Effector CD4-positive, alpha-beta T cell (primary cell): ENCODE measurements at regions not wholly inside any gene's neighbourhood (a gene's known extent, or its start where the extent isn't known, plus 50 kb on each side); places are given as distances from the start of the nearest gene placed in this dataset.
"Not testable (repeated sequence)": the region's sequence is repeated elsewhere in the genome, so short reads cannot be mapped to it uniquely, and the experiment has no call there.

Source experiments
- DNase-seq: peaks from one replicate; pipeline ENCODE4 v3.0.0-alpha.2; 2020

DNA sequence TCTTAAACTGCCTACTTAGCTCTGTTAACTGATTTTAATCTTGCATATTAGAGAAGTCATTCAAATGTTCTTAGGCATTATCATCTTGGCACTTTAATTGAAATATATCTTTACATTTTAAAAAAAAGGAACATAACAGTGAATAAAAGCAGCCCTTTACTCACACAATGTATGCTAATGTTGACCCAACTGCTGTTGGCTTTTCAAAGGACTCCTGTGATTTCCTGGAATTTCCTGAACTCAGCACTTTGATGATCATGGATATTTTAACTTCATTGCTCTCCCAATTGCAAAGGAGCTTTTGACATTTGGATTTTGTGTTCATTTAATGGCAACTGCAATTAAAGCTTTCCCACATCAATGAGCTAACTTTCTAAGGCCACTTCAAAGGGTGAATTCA is 1230.3 kb downstream of the DIAPH3 start:
- no peak for DNase-seq

DNA sequence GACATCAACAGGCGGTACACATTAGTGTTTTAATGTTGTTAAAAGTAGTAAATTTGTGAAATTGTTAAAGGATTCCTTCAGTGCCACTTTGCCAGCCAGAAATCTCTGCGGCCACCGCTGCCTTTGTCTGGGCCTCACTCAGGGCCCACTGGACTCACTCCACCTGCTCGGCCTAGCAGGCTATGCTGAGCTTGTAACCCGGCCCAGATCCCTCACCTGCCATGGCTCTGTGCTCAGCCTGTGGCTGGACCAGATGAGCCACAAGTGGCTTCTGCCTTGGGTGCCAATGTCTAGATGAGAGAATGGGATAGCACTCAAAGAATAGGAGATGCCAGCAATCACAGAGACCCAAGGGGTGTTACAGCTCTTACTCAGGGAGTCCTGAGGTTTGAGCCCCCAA is 1228.0 kb downstream of the DIAPH3 start:
- DNase-seq: no peak

DNA sequence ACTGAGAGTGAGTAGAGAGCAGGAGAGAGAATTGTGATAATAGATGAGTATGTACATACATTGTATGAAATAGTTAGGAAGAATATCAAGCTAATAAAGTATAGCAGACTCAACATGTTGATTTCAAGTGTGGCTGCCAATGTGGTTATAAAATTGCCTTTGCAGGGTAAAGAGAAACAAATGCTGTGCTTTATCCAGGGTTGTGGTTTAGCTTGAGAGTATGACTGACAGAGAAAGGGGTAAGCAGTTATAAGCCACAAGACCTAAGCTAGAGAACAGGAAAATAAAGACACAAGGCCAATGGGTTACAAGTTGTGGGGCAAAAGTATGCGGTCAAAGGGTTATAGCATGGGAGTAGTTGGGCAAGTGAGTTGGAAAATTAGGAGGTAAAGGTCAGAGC is 1217.5 kb downstream of the DIAPH3 start:
- DNase-seq: no peak

DNA sequence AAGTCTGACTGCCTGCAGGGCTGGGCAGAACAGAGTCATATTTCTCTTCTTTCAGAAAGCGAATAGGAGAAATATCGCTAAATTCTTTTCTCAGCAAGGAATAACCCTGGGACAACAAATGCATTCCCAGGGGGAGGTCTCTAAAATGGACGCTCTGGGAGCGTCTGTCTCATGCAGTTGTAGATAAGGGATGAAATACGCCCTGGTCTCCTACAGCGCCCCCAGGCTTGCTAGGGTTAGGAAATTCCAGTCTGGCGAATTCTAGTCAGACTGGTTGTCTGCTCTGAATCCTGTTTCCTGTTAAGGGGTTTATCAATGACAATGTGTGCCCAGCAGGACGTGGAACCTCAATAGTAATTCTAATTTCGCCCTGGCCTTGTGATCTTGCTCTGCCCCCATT is 1214.1 kb downstream of the DIAPH3 start:
- no peak for DNase-seq

DNA sequence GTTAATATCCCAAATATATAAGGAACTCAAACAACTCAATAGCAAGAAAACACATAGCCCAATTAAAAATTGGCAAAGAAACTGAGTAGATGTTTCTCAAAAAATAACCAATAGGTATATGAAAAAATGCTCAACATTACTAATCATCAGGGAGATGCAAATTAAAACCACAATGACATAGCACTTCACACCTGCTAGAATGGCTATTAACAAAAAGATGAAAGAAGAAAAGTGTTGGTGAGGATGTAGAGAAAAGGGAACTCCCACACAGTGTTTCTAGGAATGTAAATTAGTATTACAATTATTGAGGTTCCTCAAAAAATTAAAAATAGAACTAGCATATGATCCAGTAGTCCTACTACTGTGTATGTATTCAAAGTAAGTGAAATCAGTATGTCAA is 1212.8 kb downstream of the DIAPH3 start:
- no peak for DNase-seq

DNA sequence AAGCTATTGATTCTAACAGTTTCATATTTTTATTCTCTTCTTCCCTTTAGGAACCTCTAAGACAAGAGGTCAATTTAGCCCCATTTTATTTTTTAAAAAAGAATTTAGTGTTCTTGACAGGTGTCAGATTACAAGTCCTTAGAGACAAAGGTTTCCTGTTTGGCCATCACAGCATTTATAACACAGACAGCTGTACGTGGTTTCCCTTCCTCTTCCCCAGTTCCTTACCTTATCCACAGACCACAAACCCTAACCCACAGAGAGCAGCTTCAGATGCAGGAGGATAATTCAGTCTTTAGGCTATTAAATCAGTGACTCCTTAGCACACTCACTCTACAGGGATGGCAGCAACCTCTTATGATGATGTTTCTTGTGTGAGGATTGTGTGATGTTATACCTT is 1210.1 kb downstream of the DIAPH3 start:
- DNase-seq: no peak

DNA sequence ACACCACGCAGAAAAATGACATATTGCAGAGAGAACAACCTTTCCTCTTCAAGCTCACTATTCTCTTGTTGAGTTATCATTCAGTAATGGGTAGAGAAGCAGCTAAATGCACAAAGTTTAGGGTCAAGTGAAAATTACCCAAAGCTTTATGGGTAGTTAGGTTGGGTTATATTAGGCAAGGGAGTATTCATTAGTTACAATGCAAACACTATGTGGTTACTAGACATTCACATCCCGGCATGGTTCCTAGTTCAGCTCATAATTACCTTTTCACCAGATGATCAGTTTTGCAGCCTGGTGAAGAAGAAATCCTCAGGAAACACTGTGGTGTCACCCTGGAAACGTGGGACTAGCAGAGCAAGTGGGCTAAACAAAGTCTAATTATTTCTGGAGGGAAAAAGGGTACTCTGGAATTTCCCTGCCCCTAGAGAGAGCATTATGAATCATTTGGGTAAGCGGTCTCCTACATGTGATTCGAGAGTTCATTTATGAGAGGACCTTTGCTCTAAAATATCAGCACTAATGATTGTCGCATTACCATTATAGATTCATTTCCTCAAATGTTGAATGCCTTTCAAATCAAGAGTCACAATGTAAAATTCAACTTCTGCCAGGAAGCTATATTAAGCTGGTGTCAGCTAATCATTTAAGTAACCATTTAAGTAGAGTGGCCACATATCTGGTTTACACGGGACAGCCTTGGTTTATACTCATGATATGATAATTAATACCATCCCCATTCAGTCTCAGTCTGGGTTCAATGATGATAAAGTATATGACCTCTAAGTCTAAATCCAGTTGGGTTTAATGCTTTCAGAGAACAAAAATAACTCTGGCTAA is 1208.0 kb downstream of the DIAPH3 start:
- DNase-seq: no peak

DNA sequence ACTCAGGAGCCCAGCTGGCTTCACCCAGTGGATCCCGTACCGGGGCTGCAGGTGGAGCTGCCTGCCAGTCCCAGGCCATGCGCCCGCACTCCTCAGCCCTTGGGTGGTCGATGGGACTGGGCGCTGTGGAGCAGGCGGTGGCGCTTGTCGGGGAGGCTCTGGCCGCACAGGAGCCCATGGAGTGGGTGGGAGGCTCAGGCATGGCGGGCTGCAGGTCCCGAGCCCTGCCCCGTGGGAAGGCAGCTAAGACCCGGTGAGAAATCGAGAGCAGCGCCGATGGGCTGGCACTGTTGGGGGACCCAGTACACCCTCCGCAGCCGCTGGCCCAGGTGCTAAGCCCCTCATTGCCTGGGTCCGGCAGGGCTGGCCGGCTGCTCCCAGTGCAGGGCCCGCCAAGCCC is 1205.6 kb downstream of the DIAPH3 start:
- not testable (repeated sequence) for DNase-seq

DNA sequence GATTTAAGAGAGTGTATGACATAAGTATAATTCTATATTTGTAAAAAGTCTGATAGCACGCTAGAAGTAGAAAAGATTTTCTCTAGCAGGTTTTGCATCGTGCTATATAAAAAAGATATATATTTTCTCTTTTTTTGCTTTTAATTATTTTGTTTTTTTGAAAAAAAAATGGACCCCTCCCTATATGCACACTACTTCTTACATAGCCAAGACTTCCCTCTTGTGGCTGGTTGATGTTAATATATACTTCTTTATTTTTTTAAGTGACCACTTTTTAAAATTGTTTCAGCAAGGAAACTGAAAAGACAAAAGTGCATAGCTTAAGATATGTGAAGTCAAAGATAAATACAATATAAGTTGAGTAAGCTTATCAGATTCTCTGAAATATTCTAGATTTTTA is 1202.8 kb downstream of the DIAPH3 start:
- no peak for DNase-seq

DNA sequence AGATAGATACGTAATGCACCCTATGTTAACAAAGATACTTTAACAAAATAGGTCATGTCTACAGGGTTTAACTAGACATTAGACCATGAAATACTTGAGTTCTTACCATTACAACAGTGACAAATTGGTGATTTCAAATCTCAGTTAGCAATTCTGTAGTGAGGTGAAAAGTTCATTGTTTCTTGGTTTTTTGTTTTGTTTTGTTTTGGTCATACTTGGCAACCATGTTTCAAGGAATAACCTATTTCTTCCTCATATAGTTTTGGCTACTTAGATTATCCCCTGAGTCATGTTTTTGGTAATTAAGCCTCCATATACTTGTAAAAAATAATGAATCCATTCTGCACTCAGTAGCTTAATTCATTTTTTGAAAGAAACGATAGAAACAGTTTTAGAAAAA is 1200.4 kb downstream of the DIAPH3 start:
- no peak for DNase-seq

DNA sequence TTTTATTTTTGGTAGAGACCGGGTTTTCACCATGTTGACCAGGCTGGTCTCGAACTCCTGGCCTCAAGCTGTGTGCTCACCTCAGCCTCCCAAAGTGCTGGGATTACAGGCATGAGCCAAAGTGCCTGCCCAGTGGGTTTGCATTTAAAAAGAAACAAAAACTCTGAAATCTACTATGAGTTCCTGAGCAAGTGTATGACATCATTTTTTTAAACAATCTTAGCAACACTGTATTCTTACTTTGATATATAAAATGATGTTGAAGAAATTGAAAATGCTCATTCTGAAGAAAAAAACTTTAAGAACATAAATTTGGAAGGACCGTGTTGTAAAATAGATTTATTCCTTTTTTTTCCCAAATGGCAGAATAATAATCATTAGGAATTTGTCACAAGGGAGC is 1199.7 kb downstream of the DIAPH3 start:
- DNase-seq: no peak

DNA sequence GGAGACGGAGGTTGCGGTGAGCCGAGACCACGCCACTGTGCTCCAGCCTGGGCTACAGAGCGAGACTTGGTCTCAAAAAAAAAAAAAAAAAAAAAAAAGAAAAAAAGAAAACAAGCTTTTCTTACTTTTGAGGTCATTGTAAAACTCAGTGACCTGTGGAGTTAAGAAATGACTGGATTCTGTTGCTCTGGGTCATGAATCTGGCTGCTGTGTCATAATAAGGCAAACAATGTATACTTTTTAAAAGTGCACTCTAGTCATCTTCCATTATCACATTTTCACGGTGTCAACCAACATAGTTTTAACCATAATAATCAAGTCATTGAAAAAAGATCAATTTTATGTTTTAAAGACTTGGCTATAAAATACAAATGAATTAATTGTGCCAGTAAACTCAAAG is 1186.6 kb downstream of the DIAPH3 start:
- DNase-seq: no peak

DNA sequence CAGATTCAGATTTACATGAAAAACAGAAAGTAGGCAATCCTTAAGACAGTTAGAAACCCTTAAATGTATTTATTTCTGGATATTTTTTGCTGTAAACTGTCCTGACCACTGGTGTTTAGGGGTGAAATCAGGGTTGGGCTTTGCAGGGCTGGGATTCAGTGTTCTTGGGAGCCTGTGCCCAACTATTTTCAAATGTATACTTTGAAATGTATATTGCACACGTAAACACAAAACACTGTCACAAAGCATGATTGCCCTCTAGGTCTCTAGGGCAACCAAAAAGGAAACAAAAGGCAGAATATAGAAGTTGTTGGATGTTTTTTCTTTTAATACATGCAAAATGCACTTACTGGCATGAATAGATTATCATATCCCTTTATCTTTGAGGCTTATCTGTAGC is 1185.4 kb downstream of the DIAPH3 start:
- no peak for DNase-seq

DNA sequence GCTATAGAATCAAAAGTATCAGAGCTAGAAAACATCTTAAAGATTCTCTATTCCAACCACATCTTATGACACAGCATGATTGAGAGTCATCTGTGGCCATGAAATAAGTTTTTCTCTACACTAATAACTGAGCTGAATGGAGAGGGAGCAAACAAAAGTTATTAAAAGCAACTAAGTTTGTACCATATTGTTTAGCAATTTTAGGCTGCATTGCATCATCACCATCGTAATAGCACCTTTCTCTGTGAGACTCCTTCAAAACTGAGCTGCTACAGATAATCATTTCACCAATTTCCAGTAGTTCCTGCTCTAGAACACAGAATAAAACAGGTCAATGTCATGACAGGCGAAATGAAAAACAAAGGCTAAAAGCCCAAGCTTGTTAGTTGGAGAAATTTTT is 1183.9 kb downstream of the DIAPH3 start:
- DNase-seq: no peak

DNA sequence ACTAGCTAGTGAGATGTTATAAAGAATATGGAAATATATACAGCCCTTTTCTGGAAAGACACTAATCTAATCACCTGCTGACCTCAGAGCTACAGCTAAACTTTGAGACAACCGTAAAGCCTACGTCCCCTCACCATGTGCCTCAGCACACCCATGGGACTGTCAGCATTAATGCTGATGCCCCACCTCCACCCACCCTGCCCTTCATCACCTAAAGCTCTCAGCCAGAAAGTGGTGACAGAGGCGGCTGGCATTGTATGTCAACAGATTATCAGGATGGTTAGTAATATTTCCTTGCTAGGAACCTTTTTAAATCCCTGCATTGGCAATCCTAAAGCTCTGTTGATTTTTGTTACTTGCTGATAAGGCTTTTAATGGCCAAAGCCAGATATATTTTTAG is 1177.9 kb downstream of the DIAPH3 start:
- no peak for DNase-seq

DNA sequence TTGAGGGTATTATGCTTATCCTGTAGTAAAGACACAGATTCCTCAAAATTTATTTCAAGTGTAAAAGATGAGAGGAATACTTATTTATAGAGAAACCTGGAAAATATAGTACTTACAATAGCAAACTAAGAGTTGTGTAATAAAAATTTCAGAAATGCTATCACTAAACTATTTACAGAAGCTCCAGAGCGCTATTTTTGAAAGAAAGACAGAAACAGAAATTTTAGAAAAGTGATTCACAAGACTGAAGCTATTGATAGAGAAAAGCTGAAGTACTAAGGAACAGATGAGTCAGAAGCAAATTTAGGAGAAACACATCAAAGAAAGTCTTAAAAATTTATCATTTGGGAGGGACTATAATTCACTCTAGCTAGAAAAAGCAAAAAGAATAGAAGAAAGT is 1174.2 kb downstream of the DIAPH3 start:
- DNase-seq: no peak

DNA sequence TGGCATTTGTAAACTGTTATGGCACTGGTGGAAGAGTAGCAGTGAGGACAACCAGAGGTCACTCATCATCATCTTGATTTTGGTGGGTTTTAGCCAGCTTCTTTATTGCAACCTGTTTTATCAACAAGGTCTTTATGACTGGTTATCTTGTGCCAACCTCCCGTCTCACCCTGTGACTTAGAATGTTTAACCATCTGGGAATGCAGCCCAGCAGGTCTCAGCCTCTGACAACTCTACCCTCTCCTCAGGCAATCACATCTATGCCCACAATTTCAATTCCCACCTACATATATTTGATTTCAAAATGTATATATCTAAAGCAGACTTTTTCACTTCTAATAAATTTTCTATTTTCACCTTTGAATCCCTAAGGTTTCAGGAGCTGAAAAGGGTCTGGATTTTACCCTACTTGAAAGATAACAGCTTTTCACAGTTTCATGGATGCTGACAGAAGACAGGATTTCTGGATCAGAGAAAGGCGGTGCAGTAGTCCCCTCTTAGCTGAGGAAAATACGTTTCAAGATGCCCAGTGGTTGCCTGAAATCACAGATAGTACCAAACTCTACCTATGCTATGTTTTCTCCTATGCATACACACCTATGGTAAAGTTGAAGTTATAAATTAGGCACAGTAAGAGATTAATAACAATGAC is 1171.8 kb downstream of the DIAPH3 start:
- no peak for DNase-seq

DNA sequence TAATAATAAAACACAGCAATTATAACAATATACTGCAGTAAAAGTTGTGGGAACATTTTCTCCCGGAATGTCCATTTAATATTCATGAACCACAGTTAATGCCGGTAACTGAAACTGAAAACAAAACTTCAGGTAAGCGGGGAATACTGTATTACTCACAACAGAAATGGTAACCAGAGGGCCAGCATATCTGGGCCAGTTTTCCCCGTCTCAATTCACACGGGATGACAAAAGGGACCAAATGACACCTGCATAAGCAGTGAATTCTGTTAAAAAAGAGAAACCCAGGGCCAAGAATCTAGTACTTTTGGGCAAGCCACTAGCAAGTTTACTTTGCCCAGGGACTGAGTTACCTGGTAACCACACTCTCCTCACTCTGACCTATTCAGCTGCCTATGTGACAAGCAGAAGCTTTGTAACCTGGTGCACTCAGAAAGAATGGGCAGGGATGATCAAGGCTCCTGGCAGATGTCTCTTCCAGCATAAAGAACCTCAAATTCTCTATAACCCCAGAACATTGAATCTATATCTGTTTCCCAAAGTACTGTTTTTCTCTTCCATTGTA is 1171.2 kb downstream of the DIAPH3 start:
- DNase-seq: no peak

DNA sequence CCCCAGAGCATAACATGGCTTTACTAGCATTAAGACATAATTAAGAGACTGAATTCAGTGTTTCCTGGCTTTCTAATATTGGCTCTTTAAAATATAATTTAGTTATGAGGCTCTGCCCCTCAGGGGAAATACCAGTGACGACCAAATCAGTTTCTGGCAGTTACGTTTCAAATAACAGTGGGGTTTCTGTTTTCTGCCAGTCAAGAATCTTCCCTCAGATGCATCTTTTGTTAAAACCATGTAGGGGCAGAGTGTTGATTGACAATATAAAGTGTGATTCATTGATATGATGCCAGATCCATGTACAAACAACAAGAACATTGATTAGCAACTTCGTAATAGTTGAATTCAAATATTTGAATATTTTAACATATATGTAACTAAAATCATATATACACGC is 1169.7 kb downstream of the DIAPH3 start:
- DNase-seq: no peak

DNA sequence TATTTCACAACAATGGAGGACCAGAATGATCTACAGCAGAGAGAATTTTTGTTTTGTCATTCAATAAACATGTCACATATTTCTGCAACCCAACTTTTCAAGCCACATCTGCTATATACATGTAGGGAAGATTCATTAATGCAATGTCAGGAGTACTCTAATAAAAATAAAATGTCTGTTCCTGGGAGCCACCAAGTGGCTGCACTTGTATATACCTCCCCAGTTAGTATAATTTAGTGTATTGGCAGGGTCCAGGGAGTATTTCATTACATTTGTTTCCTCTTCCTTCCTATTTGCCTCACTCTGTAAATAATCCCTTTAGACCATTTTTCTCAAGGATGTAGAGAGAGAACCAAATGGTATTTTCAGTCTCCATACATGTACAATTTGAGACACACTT is 1169.0 kb downstream of the DIAPH3 start:
- no peak for DNase-seq

DNA sequence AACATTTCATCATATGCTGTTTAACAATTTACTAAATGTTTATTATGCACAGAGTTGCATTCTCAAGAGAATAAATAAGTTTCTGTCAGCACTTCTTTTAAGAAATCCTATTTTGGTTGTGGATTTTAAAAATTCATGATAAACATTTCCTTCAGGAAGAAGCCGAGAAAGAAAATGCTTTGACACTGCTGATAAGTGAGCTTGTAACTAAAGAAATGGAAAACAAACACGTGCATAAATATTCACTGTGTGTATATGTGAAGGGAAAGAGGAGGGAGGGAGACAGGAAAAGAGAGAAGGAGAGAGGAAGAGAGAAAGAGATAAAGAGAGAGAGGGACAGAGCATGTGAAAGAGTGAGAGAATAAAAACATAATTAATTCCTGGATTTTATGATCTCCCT is 1165.0 kb downstream of the DIAPH3 start:
- no peak for DNase-seq

DNA sequence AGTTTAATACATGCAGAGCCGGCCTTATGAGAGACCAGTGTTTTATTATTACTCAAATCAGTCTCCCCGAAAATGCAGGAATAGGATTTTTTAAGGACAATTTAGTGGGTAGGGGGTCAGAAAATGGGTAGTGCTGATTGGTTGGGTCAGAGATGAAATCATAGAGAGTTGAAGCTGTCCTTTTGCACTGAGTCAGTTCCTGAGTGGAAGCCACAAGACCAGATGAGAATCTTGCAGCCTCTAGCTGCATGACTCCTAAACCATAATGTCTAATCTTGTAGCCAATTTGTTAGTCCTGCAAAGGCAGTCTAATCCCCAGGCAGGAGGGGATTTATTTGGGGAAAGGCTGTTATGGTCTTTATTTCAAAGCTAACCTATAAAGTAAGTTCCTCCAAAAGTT is 1163.9 kb downstream of the DIAPH3 start:
- no peak for DNase-seq

DNA sequence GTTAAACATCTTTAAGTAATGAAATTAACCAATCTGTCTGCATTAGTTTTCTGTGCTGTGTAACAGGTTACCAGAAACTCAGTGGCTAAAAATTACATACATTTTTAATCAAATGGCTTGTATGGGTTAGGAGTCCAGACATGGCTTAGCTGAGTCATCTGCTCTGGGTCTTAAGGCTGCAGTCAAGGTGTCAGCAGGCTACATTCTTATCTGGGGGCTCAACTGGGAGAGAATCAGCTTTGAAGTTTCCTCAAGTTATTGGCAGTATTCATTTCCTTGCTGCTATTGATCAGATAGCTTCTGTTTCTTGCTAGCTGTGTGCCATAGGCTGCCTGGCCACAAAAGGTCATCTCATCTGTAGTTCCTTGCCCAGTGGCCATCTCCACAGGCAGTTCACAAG is 1163.0 kb downstream of the DIAPH3 start:
- no peak for DNase-seq

DNA sequence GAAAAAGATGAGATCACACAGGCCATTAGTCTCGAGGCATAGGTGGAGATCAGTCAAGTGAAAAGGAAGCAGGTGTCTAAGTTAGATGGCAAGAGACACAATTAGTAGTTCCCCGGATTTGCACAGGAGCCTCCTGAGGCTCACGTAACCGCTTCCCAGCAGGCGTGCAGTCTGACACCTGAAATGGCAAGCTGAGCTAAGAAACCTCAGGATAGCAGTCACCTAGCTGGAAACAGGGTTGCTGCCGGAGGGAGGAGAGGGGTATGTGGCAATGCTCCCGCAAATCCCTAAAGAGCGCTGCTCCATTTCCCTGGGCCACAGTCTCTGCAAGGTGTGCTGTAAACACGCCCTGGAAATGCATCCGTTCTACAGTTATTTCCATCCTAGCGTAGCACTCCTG is 1151.0 kb downstream of the DIAPH3 start:
- no peak for DNase-seq
